ENCODE measurements at regions not wholly inside any gene's neighbourhood (a gene's known extent, or its start where the extent isn't known, plus 50 kb on each side); places are given as distances from the start of the nearest gene placed in this dataset.

- TF ChIP-seq CTCF (IDR thresholded peaks at IDR 0.05), result no peak
- no peak for TF ChIP-seq POLR2A (IDR thresholded peaks at IDR 0.05)
- Histone ChIP-seq H3K27me3 (no peaks in the 10 kb centered on the region), H3K4me3 (no peak overlapping the region), H3K36me3 (ENCODE audit: low read depth, missing control alignments) (no peaks in the 10 kb centered on the region), H3K4me1 (no peaks in the 10 kb centered on the region), H3K9me3 (no peaks in the 10 kb centered on the region), H3K27ac (no peak overlapping the region)
- WGBS, 2 donors, result 86 to 89% methylated on average over 3 of the region's 3 CpGs
- intact Hi-C loops (cut with DNase I; ENCODE audit: low total_unique reads), result no loop called here
- DNase-seq, result no peak
These were observed 172.9 kb upstream of the ANKH start for GRCh38 chr5:15044521-15044920.

GRCh38 chr5:15037247-15037908, 165.8 kb upstream of the ANKH start:
- intact Hi-C loops (cut with DNase I; ENCODE audit: low total_unique reads), result no loop called here
- Histone ChIP-seq H3K27me3 (no peaks in the 10 kb centered on the region), H3K27ac (no peak overlapping the region), H3K4me3 (no peak overlapping the region), H3K9me3 (no peaks in the 10 kb centered on the region), H3K4me1 (no peaks in the 10 kb centered on the region), H3K36me3 (ENCODE audit: low read depth, missing control alignments) (no peaks in the 10 kb centered on the region)
- 68 to 71% methylated on average over 4 of the region's 4 CpGs for WGBS, 2 donors
- TF ChIP-seq POLR2A (IDR thresholded peaks at IDR 0.05) (no peak), CTCF (IDR thresholded peaks at IDR 0.05) (no peak)
- DNase-seq, result no peak

GRCh38 chr5:15034379-15034778, 162.8 kb upstream of the ANKH start:
- TF ChIP-seq CTCF (IDR thresholded peaks at IDR 0.05) (no peak), POLR2A (IDR thresholded peaks at IDR 0.05) (no peak)
- Histone ChIP-seq H3K4me1 (no peaks in the 10 kb centered on the region), H3K9me3 (no peaks in the 10 kb centered on the region), H3K36me3 (ENCODE audit: low read depth, missing control alignments) (no peaks in the 10 kb centered on the region), H3K27ac (no peak overlapping the region), H3K27me3 (no peaks in the 10 kb centered on the region), H3K4me3 (no peak overlapping the region)
- intact Hi-C loops (cut with DNase I; ENCODE audit: low total_unique reads), result no loop called here
- WGBS, 2 donors, result 71 to 82% methylated on average over 5 of the region's 5 CpGs
- DNase-seq, result no peak

- DNase-seq, result no peak
- H3K4me1 ChIP-seq, result no peaks in the 10 kb centered on the region
- no peak overlapping the region for H3K27ac ChIP-seq
- no peaks in the 10 kb centered on the region for H3K27me3 ChIP-seq
- intact Hi-C loops (cut with DNase I; ENCODE audit: low total_unique reads), result no loop called here
- H3K36me3 ChIP-seq (ENCODE audit: low read depth, missing control alignments), result no peaks in the 10 kb centered on the region
- 58 to 90% methylated on average over 1 of the region's 1 CpG for WGBS, 2 donors
- H3K9me3 ChIP-seq, result no peaks in the 10 kb centered on the region
- H3K4me3 ChIP-seq, result no peak overlapping the region
- TF ChIP-seq CTCF (IDR thresholded peaks at IDR 0.05) (no peak), POLR2A (IDR thresholded peaks at IDR 0.05) (no peak)
These were observed 159.6 kb upstream of the ANKH start for GRCh38 chr5:15031180-15031579.

- Histone ChIP-seq H3K9me3 (no peaks in the 10 kb centered on the region), H3K4me1 (no peaks in the 10 kb centered on the region), H3K4me3 (no peak overlapping the region), H3K27ac (no peak overlapping the region), H3K27me3 (no peaks in the 10 kb centered on the region), H3K36me3 (ENCODE audit: low read depth, missing control alignments) (no peaks in the 10 kb centered on the region)
- intact Hi-C loops (cut with DNase I; ENCODE audit: low total_unique reads), result no loop called here
- TF ChIP-seq POLR2A (IDR thresholded peaks at IDR 0.05), result no peak
- no peak for DNase-seq
These were observed 156.2 kb upstream of the ANKH start for GRCh38 chr5:15027764-15028163.

All from testis (tissue), 2 donors.